ENCODE measurements at regions not wholly inside any gene's neighbourhood (a gene's known extent, or its start where the extent isn't known, plus 50 kb on each side); places are given as distances from the start of the nearest gene placed in this dataset.
"Not testable (repeated sequence)": the region's sequence is repeated elsewhere in the genome, so short reads cannot be mapped to it uniquely, and the experiment has no call there.

DNA sequence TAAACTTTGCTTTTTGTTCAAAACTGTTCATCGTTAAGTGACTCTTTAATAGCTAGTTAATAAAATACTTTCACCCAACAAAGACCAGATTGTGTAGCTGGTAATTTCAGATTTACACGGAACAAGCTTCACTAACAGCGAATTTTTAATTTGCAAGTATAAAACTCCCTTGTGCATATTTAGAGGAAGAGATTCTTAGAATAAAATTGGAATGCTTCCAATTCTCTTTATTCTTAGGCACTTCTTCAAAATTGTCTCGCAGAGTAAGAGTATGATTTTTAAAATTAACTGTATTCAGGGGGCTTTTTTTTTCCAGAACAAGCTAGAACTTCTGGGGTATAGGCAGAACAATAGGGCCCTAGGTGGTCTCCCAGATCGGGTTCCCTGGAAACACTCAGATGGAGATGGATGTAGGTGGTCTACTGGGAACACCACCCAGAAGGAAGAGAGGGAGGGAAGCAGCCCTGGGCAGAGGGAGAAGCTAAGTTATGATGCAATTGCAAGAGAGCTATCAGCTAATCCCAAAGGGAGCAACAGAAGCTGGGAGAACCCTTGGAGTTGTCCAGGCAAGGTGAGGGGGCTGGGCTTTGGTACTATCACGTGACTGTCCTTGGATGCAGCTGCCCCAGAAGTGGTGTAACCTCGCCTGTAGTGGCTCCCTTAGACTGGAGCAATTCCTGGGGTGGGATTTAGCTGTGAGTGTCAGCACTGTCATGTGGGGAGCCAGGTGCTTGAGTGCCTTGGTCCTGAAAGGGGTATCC is 151.7 kb upstream of the ASB18 start:
- DNase-seq (ENCODE audit: low spot score): no peak

DNA sequence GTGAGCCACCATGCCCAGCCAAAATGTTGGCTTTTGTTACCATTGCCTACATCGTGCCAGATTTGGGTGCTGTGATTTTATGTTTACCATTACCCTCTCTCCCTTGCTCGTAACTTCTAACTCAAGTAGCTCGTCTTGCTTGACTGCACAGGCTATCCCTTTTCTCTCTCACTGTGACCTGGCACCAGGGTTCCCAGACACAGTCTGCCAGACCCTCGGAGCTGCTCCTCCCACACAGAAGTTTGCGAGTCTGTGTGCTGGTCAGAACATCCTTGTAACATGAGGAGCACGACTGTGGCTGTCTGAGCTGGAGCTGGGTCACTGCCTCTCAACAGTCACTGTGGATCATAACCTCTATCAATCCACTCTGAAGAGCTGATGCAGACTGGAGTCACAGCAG is 152.5 kb upstream of the ACKR3 start:
- no peak for DNase-seq (ENCODE audit: low spot score)

DNA sequence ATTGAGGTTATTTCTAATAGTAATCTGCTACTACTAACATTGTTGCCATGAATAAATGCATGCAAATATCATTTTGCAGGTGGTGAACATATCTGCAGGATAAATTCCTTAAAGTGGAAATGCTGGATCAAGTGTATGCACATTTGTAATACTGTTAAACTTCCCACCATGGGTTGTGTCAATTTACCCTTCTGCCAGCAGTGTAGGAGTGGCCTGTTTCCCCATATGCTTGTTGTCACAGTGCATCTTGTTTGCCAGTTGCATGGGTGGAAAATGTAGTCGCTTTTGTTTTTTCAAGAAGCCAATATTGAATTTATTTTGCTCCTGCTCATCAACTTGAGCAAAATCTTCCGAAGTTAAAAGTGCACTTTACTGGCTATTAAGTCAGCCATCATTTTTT is 139.0 kb upstream of the ACKR3 start:
- DNase-seq (ENCODE audit: low spot score): no peak

DNA sequence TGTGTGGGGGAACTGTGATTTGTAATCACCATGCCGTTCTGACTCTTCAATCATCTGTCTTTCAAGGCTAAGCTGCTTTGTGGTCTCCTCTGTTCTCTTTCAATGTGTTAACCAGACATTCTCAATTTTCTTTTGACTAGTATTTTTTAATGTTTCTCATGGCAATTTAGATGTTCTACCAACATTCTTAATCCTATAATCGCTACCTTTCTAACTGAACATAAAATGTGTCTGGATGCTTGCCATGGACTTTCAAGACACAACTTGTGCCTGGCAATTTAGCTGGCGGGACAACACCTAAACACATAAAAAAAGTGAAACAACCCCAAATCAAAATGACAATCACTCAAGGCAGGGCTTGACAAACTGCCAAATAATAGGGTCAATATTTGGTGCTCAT is 135.0 kb upstream of the ACKR3 start:
- DNase-seq (ENCODE audit: low spot score): no peak

DNA sequence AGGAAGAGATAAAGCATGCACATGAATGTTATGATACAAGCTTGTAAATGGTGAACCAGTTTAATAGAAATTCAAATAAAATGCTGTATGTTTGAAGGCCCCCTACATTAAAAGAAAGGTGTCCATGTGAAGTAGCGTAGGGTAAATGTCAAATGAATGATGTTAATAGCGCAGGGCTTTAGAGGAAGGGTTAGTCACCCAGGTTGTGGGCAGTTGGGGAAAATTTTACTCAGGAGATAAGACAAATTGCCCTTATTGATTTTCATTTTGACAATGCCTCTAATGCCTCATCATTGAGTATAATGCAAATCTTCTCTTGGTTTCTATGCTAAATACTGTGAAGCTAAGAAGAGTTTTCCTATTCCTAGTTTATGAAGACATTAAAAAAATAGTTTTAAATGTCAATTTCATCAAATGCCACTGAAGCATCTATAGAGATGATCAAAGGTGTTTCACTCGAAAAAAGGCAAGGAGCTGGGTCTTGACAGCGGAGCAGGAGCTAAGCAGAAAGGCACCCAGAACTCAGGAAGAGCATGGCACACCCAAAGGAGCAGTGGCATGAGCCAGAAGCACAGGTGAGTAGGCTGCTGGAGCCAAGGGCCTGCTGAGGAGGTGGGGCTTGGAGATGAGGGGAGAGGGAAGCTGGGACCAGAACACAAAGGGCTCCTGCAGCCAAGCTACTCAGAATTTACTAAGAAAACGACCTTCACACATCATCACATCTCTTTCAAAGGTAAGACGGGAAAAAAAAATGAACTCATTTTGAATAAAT is 129.3 kb upstream of the ACKR3 start:
- DNase-seq (ENCODE audit: low spot score): no peak

DNA sequence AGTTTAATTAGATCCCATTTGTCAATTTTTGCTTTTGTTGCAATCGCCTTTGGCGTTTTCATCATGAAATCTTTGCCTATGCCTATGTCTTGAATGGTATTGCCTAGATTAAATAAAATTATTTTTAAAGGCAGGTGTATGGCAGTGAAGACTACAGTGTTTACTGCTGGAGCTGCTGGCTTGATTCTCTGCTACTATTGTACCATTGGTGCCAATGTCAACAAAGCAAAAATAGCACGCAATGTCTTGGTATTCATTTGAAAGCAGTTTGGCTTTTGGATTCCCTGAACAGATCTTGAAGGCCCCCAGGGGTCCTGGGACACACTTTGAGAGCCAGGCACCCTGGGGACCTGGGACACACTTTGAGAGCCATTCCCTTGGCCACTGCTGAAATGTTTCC is 125.4 kb upstream of the ACKR3 start:
- no peak for DNase-seq (ENCODE audit: low spot score)

DNA sequence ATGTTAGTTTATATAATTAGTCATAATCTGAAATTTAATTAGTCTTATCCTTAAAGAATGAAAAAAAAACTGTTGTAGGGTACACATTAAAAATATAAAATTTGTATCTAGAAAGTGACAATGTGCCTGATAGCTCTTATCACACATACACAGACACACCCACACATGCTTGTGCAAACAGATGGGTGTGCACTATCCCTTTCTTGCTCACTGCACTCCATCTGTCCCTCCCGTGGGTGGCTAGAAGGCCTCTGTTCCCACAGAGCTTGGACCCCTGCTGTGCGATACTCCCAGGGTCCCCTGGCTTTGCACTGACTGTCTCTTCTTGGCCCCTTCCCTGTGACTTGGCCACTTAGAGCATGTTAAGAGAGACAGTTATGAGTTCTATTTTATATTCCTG is 123.9 kb upstream of the ACKR3 start:
- DNase-seq (ENCODE audit: low spot score): no peak

DNA sequence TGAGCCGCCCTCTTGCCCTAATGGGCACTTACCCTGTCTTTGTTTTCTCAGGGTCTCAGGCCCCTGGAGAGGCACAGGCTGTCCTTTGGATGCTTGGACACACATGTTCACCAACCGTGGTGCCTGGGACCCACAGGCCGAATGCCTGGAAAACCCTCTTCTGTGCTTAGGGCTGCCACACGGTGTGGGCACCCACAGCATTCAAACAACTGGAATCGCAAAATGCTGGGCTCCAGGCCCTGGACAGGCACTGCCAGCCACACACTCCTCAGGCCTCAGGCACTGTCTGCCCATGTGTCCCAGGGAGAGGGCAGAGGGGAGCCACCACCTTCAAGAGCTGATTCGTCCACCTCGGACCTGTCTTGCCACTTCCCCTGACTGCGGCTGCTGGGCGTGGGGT is 123.1 kb upstream of the ACKR3 start:
- DNase-seq (ENCODE audit: low spot score): no peak

DNA sequence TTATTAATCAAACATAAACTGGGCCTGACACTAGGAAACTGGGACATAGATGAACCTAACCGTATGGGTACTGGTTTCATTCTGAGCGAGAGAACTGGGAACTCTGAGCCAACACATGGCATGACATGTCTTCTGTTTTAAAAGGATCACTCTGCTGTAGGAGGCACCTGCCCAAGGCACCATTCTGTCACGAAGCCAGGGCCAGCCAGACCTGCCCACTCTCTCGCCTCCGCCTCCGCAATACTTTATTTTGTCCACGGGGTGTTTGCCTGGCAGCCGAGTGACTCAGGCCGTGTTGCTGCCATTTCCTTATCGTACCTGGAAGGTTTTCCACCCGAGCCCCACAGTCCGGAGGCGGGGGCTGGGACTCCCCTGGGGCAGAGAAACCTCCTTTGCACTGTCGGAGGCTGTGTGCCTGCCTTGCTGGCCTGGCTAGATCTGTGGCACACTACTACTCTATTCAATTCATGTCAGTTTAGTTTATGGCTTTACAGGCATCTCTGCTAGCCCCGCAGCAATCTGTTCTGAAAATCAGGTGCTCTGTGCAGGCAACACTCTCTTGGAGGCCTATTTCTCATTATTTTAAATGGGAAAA is 120.4 kb upstream of the ACKR3 start:
- DNase-seq (ENCODE audit: low spot score): peak; percentile 1

DNA sequence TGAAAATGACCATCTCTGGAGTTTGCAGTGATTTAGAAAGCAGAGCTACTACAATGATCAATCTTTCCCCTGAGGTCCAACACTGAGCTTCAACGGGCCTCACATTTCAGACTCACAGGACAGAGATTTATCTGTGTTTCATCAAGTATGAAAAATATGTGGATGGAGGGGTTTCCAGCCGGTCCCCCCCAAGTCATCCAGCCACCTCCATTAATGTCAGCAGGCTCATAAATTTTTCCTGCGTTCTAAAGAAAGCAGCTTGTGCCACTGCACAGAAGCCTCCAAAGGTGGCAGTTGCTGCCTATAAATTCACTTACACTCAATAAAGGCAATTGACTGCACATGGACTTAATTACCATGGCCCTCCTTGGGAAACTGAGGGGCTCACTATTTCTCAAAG is 117.4 kb upstream of the ACKR3 start:
- DNase-seq (ENCODE audit: low spot score): no peak

DNA sequence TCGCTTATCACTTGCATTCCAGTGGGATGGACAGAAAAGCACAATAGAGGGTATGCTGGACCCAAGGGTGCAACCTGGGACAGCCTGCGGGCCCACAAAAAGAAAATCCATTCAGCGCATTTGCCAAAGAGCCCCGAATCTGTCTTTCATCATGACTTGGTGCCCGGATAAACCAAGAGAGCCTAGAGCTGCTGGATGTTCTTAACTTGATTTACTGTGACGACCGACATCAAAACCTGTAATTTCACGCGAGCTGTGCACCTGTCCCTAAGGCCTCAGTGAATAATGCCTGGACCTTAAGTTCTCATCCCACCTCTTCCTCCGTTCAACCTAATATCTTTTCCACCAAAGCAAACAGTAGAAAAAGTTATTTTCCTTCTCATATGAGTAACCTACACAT is 115.5 kb upstream of the ACKR3 start:
- DNase-seq (ENCODE audit: low spot score): no peak

DNA sequence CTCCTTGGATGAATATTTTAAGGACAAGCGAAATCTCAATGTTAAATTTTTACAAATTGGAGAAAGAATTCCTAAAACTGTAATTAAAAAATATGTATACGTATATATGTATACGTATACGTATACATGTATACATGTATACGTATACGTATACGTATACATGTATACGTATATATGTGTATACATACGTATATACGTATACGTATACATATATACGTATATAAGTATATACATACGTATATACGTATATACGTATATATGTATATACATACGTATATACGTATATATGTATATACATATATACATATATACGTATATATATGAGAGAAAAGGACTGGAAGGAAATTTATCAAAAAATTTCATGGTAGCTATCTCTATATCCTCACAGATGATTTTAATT is 110.2 kb upstream of the ACKR3 start:
- DNase-seq (ENCODE audit: low spot score): no peak

DNA sequence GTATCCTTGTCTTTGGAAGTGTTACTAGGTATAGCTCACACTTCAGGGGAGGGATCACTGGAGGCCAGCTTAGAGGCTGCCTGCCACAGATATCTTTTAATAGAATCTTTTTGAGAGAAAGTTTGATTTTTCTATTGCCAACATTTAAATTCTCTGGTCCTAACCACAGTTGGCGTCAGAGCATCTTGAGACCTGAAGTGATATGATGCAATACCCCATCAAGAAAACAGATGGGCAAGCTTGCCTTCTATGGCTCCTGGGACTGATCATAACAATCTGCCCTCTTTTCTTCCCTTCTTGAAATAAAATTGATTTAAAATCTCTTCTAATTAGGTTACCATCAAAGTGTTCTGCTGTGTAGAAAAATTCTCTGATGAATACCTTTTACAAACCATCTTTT is 105.5 kb upstream of the ACKR3 start:
- DNase-seq (ENCODE audit: low spot score): no peak

DNA sequence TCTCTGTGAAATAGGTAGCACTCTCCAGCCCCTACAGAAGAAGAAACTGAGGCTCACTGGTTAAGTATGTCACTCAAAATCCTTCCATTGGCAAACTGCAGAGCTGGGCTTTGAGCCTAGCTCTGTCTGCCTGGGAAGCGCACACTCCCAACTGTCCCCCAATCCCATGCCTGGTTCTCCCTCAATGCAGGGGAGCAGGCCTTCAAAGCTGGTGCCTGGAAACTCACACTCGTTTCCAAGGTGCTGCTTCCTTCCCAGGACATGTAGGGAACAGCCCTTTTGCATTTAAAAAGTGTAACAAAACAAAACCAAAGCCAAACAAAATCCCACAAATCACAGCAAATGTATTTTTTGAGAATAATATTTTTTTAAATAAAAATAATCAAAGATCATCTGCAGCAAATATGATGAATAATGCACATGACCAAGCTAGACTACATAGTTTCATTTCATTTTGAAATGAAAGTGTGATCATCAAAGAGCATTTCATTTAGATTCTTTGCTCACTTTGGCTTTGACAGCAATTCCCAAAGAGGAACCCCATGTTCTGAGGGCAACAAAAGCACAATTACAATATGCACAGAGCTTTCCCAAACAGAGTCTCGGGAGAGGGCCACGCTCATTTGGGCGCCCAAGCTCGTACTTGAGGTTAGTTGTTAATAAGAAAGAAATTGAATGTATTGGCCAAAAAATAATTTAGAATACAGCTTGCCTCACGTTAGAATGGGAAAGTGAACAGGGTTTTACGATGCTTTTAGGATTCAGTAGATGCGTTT is 96.7 kb upstream of the ACKR3 start:
- DNase-seq (ENCODE audit: low spot score): no peak

DNA sequence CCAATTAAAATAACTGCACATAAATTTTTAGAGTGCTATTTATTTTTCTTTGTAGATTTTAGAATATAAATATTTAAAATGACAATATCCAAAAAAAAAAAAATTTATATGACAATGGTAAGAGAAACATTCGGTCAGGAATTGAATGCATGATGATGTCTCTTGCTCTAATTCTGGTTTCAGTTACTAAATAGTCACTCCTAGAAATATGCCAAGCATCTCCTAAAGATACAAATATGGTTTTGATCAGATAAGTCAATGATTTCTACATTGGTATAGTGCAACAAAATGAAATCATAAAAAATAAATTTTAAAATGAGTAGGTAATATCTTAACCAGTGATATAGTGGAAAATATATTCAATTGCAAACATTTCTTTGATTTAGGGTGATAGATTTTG is 95.9 kb upstream of the ACKR3 start:
- DNase-seq (ENCODE audit: low spot score): no peak

DNA sequence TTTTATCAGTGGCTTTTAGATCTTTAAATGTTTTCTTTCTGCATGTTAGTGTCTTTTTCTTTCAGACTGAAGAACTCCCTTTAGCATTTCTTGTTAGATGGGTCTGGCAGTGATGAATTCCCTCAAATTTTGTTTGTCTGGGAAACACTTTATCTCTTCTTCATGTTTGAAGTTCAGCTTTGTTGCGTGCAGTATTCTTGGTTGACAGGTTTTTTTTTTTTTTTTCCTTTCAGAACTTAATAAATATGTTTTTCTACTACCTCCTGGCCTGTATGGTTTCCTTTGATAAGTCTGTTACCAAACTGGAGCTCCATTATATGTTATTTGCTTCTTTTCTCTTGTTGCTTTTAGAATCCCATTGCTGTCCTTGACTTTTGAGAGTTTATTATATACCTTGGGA is 89.8 kb upstream of the ACKR3 start:
- no peak for DNase-seq (ENCODE audit: low spot score)

DNA sequence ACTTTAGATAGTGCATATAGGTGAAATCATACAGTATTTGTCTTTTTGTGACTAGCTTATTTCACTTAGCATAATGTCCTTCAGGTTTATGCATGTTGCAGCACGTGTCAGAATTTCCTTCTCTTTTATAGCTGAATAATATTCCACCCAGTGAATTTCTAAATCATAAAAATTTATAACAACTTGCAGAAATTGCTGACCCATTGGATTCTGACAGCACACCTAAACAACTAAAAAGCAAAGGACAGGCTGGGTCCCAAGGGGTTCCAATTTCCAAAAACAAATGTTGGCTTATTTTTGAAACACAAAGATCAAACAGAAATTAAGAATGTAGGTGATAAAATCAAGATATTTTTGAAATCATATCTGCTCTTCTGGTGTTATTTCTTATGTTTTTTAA is 86.5 kb upstream of the ACKR3 start:
- DNase-seq (ENCODE audit: low spot score): no peak

DNA sequence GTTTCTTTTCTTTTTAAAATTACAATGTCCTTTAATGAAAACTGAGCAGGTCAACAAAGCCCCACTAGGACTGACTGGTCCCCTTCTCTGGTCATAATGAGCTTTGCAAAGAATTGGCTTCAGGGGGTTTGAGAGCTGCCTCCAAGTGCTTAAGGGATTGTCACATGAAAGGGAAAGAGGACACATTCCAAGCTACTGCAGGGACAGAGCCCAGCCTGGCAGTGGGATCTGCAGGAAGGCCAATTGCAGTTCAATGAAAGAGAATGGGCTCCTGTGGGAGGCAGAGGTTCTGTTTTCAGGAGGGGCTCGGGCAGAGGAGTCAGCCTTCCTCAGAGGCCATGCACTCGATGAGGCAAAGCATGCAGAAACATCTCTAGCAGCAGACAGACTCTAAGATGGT is 84.1 kb upstream of the ACKR3 start:
- no peak for DNase-seq (ENCODE audit: low spot score)

DNA sequence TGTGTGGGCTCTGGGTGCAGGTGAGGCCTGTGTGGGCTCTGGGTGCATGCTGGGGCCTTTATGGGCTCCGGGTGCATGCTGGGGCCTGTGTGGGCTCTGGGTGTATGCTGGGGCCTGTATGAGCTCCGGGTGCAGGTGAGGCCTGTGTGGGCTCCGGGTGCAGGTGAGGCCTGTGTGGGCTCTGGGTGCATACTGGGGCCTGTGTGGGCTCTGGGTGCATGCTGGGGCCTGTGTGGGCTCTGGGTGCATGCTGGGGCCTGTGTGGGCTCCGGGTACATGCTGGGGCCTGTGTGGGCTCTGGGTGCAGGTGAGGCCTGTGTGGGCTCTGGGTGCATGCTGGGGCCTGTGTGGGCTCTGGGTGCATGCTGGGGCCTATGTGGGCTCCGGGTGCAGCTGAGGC is 80.5 kb upstream of the ACKR3 start:
- DNase-seq (ENCODE audit: low spot score): not testable (repeated sequence)

DNA sequence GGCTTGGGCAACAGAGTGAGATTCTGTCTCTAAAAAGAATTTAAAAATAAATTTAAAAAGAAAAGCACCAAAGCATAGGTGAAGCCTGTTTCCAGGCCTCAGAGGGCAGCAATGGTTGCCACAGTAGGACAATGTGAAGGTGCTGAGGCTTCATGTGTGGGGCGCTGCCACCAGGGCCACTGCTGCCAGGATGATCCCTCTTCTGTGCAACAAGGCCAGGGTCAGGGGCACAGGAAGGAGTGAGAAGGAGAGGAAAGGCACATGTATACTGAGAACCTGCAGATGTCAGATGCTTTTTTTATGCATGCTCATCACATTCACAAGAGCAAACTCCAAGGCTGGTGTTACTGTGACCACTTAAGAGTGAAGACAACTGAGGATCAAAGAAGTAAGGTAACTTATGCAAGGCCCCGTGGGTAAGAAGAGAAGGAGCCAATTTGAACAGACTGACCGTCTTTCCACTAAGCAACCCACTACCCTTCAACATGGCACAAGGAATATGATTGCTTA is 79.7 kb upstream of the ACKR3 start:
- no peak for DNase-seq (ENCODE audit: low spot score)

DNA sequence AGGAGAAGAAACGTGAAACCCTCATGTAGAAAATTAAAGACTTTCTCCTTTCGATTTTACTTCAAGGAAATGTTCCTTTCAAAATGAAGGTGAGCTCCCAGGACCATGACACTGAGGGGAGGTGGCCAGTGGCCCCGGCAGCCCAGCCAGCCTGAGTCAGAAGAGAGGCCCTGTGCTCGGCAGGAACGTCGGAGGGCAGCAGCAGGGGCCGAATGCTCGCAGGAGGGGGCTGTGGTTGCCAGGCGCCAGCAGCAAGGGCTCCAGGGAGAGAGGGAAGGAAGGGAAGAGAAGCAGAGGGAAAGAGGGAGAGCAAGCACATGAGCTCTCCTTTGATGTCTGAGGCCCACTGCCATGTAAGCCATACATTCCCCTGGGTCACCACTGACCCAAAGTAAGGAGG is 73.3 kb upstream of the ACKR3 start:
- DNase-seq (ENCODE audit: low spot score): no peak

DNA sequence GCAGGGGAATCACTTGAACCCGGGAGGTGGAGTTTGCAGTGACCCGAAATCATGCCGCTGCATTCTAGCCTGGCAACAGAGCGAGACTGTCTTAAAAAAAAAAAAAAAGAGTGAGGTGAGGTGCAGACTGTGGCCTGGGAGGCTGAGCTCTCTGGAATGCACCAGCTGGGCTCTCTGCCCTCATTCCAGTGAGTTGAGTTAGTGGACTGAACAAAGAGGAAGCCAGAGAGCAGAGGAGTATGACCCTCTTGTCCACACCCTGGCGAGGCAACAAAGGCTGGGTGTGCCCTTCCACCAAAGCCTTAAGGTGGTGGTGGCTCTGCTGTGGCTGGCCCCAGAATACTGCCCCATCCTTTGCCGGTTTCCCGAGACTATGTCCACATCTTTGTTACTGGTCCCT is 71.3 kb upstream of the ACKR3 start:
- peak; percentile 90 for DNase-seq (ENCODE audit: low spot score)
